ENCODE measurements at regions not wholly inside any gene's neighbourhood (a gene's known extent, or its start where the extent isn't known, plus 50 kb on each side); places are given as distances from the start of the nearest gene placed in this dataset.
"Not testable (repeated sequence)": the region's sequence is repeated elsewhere in the genome, so short reads cannot be mapped to it uniquely, and the experiment has no call there.

DNA sequence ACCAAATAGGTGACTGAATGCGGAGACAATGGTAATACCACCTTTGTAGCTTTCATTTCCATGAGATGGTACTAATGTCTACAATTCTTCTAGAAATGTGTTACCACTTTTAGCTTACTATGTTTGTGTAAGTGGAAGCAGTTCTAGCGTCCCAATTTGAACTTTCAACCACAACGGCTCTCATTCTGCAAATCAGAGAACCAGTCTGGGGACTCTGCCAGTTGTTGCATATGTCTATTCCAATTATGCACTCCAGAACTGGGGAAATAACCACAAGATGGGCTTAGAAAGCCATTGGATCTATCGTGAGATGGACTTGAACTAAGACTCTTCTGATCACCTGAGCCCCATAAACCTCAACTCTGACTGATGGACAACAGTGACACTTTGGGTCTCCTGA, 862.3 kb downstream of the SLITRK1 start:
- in situ Hi-C loops (cut with MboI; ENCODE audit: low sequenced_read_pairs): no loop called here

DNA sequence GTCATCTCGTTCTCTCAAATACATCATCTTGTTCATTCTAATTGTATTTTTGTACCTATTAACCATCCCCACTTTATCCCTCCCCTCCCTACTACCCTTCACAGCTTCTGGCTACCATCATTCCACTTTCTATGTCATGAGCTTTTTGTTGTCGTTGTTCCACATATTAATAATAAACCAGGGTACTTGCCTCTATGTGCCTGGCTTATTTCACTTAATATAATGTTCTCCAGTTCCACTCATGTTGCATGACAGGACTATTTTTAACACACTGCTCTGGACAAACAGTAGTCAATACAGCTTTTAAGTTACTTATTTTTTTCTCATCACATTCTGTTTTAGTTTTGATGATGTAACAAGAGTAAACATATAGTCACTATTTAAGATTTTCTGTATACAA, 872.3 kb downstream of the SLITRK1 start:
- in situ Hi-C loops (cut with MboI; ENCODE audit: low sequenced_read_pairs): no loop called here

DNA sequence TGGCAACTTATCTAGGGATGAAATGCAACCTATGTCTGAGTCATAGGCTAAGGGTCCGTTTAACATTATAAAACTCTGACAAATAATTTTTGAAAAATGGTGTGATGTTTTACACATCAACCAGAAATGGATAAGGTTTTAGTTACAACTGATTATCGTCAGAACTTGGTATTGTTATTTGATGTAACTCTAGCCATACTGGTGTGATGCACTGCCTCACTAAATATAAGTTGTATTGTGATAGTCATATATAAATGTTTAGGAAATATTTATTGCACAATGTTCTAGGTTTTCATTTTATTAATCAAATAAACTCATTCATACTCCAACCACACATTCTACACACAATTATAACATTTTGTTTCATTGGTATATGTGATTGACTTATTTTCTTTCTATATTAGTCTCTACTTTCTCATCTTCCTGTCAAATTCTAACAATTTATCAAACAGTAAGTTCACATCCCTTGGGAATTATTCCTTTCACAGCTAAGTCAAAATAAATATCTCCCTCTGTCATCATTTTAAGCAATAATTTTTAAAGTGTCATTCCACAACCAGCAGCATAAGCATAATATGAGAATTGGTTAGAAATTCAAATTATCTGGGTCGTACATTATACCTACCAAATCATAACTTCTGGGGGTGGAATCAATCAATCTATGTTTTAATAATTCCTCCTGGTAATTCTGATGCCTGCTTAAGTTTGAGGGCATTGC, 873.9 kb downstream of the SLITRK1 start:
- in situ Hi-C loops (cut with MboI; ENCODE audit: low sequenced_read_pairs): no loop called here

DNA sequence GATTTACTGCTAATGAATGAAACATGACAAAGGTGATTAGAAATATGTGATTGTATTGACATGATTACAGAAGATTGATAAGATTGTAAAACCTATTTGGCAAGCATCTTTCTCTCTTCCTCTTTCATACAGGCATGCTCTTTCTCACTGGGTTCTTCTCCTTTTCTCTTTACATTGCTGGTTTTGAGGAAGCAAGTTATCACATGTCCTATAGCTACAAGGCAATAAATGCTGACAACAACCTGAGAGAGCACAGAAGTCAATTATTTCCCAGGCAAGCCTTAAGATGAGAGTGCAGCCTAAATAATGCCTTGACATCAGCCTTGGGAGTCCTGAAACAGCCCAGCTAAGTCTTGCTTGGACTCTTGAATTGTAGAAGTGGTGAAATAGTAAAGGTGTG, 875.0 kb downstream of the SLITRK1 start:
- in situ Hi-C loops (cut with MboI; ENCODE audit: low sequenced_read_pairs): no loop called here

DNA sequence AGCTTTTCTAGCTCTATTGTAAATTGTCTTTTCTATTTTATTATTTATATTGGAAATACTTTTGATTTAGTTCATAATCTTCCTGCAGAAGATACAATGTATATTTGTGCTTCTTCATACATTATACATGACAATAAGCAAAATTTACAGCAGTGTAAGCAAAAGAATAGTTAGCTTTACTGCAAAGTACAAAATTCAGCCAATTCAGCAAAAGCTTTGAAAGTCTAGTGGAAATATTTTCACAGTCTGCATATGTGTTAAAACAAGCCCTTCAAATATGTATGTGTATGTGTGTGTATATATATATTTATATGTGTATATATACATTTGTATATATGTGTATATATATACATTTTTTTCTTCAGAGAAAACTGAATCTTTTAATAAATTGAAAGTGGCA, 879.1 kb downstream of the SLITRK1 start:
- in situ Hi-C loops (cut with MboI; ENCODE audit: low sequenced_read_pairs): no loop called here

DNA sequence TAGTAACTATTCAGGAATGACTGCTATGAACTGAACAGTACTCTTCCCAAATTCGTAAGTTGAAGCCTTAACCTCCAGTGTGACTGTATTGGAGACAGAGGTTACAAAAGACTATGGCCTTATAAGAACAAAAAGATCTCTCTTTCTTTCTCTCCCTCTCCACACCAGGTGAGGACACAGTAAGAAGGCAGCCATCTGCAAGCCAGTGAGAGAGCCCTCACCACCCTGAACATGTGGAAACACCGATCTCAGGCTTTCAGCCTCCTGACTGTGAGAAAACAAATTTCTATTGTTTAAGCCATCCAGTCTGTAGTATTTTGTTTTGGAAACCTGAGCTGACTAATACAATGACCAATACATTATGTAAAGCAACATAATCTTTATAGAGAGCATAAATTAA, 888.9 kb downstream of the SLITRK1 start:
- in situ Hi-C loops (cut with MboI; ENCODE audit: low sequenced_read_pairs): no loop called here

DNA sequence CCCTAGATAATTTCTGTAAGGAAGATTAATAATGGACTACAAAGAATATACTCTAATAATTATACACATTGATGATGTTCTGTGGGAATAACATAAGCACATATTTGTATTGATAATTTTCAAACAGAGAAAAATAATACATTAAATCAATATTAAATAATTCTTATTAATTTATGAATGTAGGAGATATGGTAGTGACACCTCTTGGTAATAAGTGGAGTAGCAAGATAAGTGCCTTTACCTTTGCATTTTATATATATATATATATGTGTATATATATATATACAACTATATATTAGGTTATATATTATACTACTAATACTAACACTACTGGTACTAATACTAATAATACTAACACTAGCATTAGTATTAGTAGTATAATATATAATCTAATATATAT, 905.8 kb downstream of the SLITRK1 start:
- in situ Hi-C loops (cut with MboI; ENCODE audit: low sequenced_read_pairs): no loop called here

DNA sequence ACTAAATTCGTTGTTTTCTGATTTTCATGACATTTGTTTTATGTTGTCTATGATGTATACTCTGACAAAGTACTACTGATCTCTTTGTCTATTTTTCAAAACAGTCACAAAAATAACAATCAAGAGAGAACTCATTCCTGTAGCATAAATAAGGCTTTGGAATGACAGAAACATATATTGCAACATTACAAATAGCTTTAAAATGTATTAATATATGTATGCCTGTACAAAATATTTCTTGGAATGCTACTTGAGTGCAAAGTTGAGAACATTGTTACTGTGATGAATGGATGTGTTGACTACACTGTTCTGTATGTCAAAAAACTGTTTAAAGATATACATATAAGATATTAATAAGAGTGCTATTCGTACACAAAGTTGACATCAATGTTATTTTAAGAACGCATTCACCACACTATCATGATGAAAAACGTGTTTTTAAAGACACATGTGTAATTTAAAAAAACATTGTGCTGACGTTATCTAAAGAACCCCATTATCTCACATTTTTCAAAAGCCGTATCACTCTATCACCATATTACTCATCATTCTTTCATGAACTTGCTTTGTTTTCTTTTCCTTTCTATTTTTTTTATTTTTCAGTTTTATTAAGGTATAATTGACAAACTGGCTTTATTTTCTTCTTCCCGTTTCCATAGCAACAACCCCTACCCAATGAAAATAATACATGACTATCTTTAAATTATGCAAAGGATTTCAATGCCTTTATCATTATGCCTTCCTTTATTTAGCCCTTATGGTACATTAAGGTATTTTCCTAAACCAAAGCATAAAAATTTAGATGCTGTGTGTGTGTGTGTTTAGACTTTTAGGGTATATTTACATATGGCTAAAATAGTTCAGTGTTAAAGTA, 918.8 kb downstream of the SLITRK1 start:
- in situ Hi-C loops (cut with MboI; ENCODE audit: low sequenced_read_pairs): no loop called here

DNA sequence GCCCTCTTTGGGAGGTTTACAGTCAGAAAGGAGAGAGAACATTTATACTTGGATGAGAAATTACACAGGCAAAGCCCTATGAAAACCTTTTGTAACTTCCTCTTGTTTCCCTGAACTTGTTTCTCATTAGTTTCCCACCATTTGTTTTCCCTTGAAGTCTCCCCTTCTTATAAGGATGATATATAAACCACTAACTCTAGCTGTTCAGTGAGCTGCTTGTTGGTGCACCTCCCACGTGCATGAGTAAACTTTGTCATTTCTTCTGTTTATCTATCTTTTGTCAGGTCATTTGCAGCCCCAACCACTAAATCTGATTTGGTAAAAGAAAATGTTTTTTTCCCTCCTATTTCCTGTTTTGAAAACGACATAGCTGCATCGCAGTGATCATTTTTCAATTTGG, 919.9 kb downstream of the SLITRK1 start:
- in situ Hi-C loops (cut with MboI; ENCODE audit: low sequenced_read_pairs): no loop called here

DNA sequence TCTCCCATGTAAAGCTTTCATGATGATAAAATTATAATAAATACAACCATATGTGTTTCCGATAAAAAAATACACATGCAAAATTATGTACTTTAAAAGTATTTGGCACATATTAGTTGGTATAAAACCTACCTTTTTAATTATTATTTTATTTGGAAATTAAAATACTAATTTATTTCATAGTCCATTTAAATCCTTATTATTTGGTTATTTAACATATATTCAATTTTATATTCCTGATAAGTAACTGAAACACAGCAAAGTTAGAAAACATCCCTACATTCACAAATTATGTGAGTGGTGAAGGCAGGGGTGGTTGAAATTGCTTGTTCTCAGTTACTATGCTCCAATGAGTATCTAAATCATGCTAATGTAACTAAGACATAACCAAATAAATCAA, 920.5 kb downstream of the SLITRK1 start:
- in situ Hi-C loops (cut with MboI; ENCODE audit: low sequenced_read_pairs): no loop called here

DNA sequence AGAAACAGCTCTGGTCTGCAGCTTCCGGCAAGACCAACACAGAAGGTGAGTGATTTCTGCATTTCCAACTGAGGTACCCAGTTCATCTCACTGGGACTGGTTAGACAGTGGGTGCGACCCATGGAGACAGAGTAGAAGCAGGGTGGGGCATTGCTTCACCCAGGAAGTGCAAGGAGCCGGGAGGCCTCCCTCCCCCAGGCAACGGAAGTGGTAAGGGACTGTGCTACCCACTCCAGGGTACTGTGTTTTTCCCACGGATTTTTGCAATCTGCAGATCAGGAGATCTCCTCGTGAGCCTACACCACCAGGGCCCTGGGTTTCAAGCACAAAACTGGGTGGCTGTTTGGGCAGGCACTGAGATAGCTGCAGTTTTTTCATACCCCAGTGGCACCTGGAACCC, 929.9 kb downstream of the SLITRK1 start:
- in situ Hi-C loops (cut with MboI; ENCODE audit: low sequenced_read_pairs): not testable (repeated sequence)

DNA sequence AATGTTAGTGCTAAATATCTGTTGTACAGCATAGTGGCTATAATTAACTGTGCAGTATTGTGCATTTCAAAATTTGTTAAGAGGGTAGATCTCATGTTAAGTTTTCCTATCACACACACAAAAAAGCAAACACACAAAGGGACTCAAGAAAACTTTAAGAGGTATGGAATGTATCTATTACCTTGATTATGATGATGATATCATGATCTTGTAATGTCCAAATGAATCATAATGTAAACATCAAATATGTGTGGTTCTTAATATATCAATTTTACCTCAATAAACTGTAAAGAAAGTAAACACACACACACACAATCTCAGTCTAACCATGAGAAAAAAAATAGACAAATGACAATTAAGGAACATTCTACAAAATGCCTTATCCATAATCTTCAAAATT, 934.6 kb downstream of the SLITRK1 start:
- in situ Hi-C loops (cut with MboI; ENCODE audit: low sequenced_read_pairs): no loop called here

DNA sequence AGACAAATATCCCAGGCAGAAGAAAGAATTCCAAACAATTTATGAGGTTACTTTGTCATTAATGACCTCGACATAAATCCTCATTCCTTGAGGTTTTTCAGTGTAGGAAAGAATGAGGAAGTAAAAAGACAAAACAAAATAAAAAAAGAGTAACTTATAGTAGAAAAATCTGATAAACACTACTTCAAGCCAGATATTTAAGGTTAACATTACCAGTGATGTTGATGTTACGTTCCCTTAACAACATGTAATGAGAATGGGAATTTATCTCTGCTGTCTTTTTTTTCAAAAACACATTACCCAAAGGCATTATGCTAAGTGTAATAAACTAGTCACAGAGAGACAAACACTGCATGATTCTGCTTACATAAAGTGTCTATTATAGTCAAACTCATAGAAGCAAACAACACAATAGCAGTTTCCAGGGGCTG, 935.1 kb downstream of the SLITRK1 start:
- in situ Hi-C loops (cut with MboI; ENCODE audit: low sequenced_read_pairs): no loop called here

DNA sequence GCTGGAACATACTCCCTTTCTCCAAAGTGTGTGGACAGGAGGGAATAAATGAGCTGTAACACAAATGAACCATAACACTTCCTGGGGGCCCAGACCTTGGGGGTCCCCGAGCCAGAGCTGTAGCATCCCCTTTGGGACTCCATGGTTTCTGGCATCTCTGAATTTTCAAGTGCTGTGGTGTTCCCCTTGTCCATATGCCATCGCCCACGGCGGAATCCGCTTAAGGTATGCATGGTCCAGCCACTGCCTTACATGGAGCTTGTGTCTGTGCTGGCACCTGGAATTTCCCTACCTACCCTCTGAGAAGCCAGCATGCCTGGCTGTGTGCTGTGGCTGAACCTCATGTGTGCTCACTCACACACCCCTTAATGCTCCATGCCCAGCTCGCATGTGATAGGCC, 943.6 kb downstream of the SLITRK1 start:
- in situ Hi-C loops (cut with MboI; ENCODE audit: low sequenced_read_pairs): no loop called here

DNA sequence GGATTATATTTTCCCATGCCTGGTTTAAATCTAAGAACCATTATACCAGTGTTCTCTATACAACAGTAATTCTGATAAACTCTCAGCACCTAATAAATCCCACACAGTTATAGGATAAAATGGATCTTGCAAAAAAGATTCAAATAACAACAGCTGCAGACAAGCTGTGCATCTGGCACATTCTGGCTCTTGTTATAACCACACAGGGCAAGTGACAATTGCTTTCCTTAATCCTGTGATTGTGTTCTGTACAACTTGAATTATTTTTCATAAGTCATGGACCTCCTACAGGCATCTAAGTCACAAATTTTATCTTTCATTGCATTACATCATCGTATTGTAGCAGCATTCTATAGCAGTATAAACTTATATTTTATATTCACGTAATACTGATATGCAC, 948.3 kb downstream of the SLITRK1 start:
- in situ Hi-C loops (cut with MboI; ENCODE audit: low sequenced_read_pairs): no loop called here

DNA sequence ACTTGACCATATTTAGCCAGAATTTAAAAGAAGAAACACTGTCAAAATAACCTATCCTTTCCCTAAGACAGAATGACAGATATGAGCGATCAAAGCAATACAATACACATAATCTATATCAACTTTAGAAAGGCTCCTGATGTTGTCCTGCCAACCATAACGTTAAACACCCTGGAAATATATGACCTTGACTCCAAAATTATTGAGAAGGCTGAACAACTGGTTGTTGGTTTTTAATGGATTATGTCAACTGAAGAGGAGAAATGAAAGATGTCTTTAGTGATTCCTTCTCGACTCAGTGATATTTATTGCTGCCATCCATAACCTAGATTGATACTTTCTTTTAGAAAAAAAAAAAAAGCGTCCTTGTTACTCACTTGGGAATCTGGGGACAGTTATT, 957.2 kb downstream of the SLITRK1 start:
- in situ Hi-C loops (cut with MboI; ENCODE audit: low sequenced_read_pairs): no loop called here

DNA sequence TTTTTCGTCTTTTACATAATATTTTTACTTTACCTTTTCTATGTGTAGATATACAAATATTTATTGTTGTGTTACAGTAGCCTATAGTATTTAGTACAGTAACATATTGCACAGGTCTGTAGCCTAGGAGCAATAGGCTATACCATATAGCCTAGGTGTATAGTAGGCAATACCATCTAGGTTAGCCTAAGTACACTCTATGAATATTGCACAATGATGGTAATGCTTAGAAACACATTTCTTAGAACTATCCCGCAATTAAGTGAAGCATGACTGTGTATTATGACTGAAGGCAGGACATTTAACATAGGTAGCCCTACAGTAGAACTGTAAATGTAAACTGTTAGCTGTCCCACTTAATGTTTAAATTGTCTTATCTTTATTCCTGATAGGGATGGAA, 964.3 kb downstream of the SLITRK1 start:
- in situ Hi-C loops (cut with MboI; ENCODE audit: low sequenced_read_pairs): no loop called here

DNA sequence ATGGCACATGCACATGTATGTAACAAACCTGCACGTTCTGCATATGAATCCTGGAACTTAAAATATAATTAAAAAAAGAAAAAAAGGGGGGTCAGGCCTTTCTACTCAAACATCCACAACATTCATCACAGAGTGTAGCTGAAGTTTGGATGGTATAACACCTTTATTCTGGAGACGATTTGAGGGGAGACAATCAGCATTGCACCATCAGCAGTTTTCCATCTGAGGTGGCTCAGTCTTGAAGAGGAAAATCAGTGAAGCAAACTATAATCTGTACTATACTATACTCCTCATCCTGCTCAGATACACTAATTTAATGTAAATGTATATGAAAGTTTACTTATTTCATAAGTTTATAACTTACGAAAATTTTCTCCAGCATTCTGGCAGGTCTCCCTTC, 969.7 kb downstream of the SLITRK1 start:
- in situ Hi-C loops (cut with MboI; ENCODE audit: low sequenced_read_pairs): no loop called here

DNA sequence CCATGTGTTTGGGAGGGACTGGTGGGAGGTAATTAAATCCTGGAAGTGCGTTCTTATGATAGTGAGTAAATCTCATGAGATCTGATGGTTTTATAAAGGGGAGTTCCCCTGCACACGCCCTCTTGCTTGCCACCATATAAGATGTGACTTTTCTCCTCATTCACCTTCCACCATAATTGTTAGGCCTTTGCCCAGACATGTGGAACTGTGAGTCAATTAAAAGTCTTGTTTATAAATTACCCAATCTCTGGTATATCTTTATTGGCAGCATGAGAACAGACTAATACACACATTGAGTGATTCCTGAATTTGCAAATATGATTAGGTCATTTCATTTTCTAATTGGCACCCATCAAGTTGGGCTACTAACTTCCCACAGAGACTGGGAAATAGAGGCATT, 977.2 kb downstream of the SLITRK1 start:
- in situ Hi-C loops (cut with MboI; ENCODE audit: low sequenced_read_pairs): no loop called here

DNA sequence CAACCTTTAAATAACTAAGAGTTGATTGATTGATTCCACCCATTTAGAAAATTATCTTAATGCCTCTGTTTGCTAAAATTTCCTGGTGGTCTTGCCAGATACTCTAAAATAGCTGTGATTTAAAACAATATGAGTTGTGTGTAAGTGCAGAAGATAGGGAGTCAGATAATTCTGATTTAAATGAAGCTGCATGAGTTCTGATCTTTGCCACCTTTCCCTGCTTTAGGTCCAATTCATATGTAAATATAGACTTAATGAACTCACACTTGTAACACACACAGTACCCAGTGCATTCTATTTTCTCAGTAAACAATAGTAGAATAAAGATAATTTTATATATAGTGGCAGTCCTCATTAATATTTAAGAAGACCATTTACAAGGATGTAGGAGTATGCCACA, 981.8 kb downstream of the SLITRK1 start:
- in situ Hi-C loops (cut with MboI; ENCODE audit: low sequenced_read_pairs): no loop called here

DNA sequence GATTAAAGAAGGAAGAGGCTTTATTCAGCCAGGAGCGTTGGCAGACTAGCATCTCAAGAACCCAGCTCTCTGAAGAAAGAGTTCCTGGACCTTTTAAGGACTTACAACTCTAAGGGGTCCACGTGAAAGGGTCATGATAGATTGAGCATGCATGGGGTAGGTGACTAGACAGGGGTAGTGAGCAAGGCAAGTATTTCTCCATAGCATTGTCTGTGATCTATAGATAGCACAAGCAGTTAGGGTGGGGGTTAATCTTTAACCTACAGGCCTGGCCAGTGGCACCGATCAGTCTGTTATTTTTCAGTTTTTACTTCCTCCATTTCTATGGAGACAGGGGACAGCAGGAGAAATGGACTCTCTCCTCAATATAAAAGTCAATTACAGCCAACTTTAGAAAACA, 983.7 kb downstream of the SLITRK1 start:
- in situ Hi-C loops (cut with MboI; ENCODE audit: low sequenced_read_pairs): no loop called here

DNA sequence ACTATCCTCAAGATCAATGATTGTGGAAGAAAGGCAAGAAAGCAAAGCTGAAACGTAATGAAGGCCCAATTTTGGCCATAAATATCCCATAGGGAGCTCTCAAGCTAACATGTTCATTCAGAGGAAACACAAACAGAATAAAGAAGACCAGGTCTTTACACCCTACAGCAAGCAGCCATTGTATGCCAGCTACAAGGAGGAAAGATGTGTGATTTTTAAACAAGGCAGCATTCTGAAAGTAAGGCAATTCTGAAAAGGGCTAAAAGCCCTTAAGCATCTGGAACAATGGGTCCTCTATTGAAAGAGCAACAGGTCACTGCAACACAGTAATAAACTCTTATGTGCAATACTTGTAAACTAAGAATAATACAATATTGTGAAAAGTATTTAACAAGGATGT, 1002.4 kb downstream of the SLITRK1 start:
- in situ Hi-C loops (cut with MboI; ENCODE audit: low sequenced_read_pairs): no loop called here
